NCI-H2196 (cell line): ENCODE measurements at regions not wholly inside any gene's neighbourhood (a gene's known extent, or its start where the extent isn't known, plus 50 kb on each side); places are given as distances from the start of the nearest gene placed in this dataset.
A peak's percentile ranks its signal among the peaks of the same experiment; 100 is the strongest.

Experiments used
- DNase-seq: peaks from one replicate; lab custom pipeline; 2025; ENCODE audit not compliant: unreplicated experiment; lab: John Stamatoyannopoulos, UW

DNA sequence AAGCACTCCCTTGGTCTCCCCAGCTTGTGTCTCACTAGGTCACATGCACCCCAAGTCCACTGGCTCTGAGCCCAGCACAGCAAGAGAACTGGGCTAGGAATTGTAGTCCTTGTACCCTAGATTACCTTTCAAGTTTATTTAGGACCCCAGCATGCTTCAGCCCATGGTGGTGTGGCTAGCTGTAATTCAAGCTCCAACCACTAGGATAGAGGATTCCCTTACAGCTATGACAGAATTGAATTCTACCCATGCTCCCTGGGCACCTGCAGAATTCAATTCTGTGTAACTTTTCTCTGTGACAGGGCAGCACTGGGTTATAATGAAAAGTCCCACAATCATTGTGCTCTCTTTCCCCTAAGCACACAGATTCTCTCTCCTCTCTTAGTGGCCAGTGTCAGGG, 253.8 kb upstream of the DMD start:
- DNase-seq = no peak

DNA sequence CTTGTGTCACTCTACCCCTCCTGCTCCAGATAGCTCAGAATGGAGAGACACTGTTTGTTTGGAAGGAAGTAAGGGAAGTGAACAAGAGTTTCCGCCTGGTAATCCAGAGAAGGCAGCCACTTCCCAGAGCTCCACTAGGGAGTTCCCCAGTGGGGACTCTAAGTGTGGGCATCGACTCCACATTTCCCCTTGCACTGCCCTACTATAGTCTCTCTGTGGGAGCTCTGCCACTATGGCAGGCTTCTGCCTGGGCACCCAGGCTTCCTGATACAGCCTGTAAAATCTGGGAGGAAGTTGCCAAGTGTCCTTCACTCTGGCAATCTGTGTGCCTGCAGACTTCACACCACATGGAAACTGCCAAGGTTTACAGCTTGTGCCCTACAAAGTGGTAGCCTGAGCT, 245.8 kb upstream of the DMD start:
- no peak for DNase-seq

DNA sequence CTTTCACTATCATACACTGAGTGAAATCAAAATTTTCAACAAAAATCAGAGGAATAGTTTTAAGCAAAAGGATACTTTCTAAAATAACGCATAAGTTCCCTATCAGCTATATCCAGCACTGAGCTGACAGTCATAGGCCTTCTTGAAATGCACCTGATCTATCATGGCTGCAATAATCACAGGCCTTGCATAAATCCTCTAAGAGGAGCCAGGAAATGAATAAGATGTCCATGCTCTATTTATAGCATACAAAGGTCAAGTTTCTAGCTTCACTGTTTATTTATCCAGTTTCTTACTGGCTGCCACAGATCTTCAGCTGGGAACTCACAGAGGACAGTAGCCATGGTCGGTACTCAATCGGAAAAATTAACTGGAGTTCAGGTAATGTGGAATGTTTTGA, 235.9 kb upstream of the DMD start:
- DNase-seq = no peak

DNA sequence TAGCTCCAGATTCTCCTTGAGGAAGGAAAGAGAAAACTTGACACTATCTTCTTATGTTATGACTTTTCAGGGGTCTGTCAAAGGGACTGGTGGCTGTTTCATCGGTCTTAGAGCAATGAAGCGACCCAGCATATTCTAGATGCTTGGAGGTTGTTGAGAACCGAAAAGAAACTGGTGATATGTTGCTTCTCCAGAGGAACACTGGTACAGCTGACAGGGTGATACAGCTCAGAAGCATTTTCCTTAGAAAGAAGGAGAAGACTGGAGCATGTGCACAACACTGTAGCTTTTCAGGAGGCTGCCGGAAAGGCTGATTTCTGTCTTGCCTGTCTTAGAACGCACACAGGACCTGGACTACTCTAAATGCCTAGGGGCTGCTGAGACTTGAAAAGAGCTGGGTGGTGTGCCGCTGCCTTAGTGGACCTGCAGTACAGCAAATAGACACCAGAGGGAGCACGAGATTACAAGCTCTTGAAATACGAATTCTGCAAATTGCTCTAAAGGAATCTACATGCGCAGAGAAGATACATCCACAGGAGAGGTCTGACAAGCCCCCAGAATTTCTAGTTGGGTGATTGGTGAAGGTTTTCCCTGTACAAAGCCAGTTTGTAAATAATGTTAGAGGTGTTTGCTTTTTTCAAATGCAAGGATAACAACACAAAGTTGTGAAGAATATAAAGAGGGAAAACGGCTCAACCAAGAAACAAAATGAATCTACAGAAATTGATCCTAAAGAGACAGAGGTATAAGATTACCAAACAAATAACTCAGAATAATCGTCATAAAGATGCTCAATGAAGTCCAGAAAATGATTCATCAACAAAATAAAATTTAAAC, 223.1 kb upstream of the DMD start:
- DNase-seq = peak; percentile 34

DNA sequence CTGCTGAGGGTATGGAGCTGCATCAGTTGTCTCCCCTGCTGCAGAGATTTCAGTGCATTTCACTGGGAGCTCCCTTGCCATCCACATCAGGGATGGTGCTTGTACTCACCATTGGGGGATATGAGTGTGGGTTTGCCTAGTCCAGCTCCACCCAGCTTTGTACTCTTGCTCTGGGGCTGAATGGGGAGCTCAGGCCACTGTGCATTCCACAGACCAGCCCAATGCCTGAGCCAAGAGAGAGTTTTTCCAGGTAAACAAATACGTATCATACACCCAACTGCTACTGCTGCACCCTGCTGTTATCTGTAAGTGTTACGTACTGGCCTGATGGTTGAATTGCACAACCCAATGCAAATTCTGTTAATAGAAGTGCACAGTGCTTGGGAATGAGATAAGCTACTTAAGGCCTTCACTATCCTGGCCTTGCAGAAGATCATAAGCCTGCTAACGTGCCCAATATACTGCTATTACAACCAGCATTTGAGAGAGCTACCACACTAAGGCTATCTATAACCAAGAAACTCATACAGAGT, 205.0 kb upstream of the DMD start:
- DNase-seq = no peak

DNA sequence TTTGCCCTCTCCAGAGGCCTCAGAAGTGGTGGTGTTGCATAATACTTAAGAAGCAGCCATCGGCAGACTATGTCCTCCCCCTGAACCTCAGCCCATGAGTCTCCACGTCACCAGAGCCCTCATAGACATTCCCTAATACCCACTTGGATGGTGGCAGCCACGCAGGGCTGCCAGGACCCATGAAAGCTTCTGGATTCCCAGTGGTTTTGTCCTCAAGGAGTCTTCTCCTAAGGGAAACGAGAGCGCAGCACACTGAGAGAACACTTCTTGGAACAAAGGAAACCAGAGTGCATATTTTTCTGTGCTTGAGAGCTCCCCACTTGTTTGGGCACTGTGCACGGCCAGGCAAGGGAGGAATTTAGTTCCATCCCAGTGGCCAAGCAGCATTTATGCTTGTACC, 204.1 kb upstream of the DMD start:
- DNase-seq = no peak

DNA sequence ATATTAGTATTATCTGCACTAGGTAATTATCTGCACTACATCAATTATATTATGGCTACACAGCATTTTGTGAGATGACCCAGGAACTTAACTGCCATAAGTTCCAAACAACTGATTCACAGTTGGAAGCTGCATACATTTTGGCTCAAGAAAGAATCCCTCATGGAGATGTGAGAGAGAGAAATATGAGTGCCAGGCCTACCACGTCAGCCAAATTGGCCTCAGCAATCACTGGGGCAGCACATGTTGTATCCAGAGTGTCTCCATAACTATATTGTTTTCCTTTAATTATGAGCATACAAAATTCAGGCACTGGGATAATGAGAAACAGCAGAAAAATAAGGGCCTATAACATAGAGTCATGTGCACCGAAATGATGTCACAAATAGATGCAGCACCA, 174.2 kb upstream of the DMD start:
- no peak for DNase-seq

DNA sequence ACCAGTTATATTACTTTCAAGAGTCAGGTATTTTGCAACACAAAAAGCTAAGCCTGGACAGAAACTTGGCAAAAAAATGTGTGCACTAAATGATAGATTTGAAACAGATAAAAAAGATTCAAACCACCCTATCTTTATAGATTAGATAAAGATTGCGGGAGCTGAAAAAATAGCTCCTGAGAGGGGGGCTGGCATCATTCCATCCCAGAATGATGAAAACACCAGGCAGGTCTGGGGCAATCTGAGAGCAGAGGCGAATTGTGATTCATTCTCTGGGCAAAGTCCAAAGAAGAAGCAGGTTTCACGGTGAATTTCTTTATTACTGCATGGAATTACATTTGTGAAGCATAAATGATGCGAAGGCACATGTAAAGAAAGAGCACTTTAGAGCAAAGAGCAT, 168.5 kb upstream of the DMD start:
- no peak for DNase-seq

DNA sequence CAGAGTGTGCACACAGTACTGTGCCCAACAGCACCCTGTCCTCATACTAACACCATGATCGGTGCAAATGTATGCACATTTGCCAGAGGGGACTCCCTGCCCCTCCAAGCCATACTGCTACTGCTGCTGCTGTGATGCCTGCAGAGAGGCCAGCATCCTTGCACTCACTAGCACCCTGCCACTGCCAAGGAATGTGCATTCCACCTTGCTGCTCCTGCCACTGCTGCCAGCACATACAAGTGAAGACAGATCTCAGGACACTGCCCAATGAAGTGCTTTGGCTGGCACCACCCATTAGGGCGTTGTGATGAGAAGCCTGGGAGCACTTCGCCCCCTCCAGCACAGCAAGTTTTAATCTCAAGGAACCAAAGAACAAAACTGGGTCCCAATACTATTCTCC, 146.3 kb upstream of the DMD start:
- no peak for DNase-seq

DNA sequence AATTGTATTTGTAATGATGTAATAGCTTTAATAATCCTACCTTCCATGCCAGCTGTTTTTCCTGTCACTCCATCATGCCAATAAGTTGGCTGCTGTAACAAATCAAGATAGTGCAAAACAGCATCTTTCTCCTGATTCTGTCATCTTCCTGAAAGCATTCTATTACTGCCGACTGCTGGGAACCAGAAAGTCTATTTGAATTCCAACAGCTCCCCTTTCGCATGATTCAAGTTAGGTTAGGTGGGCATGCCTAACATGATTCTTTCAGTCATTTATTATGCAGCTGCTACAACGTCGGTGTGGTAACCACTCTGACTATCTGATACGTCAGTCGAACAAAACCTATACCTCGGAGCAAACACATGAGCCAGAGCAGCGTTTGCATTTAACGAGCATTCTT, 127.9 kb upstream of the DMD start:
- DNase-seq = no peak

DNA sequence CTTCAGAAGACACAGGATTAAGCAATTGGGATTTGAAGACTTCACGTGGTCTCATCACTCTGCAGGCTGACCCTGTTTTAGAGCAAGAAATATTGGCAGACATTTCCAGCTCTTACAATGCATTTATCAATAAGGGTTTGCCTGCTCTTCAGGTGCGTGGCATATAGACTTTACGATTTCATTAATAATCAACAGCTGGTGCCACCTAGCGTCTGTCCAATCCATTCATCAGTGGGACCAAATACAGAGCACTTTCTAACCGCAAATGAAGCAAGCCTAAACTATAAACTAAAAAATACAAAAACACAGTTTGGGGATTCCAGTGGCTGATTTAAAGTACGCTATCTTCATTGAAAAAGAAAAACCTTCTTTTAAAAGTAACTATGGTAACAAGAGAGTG, 125.4 kb upstream of the DMD start:
- DNase-seq = peak; percentile 0

DNA sequence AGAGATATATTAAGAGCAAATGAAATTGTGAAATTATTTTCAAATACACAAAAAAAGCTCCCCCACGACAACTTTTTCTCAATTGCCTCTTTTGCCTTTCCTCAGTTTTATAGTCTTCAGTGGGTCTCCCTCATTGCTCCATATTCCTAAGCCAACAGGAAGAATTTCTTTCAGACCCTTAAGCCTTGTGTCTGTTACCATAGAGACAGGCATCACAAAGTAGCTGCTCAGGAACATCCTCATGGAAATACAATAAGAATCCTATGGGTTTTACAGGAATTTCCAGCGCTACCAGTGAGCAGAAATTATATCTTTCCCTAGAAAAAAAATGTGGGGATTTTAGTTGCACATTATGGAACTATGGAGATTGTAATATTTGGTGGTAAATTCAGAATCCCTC, 121.9 kb upstream of the DMD start:
- no peak for DNase-seq

DNA sequence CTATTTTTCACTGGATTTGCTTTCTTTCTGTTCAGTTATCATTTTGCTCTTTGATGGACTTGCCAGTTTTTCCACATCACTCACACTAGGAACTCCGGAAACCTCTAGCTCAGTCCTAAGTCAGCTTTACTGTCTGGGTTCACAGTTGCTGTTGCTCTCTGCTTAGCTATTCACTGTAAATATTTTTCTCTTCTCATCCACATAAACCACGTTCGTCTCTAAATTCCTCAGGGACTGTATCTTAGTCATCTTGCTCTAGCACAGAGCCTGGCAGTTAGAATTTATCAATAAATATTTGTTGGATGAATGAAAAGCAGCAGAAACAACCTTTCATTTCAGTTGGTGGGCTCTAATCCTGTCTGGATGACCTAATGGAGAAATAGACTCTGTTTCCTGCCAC, 119.4 kb upstream of the DMD start:
- DNase-seq = no peak

DNA sequence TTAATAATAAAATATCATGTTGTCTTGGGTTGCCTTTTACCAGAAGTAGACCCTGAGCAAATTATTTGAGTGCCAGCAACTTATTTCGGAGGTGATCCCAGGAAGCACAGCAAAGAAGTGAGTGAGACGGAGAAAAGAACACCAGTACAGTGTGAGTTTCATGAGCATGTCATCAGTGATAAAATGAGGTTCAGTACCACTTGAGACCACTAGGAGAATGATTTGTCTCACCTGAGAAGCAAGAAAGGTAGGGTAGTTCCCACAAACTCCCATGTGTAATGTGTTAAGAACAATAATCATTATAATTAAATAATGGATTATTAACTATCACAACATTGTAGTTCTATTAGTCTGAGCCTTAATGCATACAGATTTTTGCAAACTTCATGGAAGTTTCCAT, 112.8 kb upstream of the DMD start:
- no peak for DNase-seq

DNA sequence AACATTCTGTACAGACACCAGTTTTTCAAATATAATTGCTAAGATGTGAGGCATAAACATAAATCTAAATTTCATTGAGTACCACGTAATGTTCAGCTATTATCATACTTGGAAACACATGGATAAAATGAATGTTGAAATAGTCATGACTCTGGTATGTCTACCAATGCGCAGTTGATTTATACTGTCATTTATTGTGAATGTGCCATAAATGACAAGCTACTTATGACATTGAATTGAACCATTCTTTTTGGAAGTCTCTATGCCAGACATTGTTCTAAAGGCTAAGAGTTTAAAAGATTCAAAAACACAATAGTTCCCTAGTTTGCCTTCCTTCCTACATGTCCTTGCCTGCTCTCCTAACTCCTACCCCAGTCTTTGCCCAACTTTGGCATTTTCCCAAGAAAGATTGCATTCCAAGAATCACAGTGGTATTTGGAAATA, 96.6 kb upstream of the DMD start:
- no peak for DNase-seq

DNA sequence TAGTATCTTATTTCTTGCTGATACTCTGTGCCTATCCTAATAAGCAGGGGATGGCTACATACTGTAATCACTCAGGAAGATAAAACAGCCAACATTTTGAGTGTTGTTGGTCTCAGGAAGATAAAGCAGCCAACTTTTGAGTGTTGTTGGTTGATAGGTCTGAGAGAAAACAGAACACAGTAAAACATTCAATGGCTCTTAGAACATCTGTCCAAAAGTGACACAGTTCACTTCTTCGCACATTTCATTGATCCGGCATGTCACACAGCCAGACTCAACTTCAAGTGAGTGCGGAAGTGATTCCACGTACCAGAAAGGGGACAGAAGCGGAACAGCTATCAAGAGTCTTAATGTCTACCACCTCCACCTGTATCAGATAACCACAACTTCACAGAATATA, 87.3 kb upstream of the DMD start:
- DNase-seq = no peak

DNA sequence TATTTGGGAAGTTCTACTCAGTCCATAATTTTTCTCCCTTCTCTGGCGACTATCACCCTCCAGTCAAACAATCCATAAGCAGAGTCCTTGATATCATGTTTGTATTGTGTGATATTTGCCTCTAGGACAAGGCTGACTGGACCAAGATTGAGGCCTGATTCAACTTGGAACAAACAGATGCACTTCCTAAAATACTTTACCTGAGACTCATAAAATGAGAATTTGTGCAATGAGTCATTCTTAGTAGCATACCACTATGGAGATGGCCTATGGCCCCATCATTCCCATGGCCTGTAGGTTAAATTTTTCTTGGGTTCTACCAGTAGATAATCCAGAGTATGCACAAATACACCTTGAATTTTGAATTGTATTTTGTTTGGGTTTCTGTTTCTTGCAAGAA, 74.2 kb upstream of the DMD start:
- no peak for DNase-seq

DNA sequence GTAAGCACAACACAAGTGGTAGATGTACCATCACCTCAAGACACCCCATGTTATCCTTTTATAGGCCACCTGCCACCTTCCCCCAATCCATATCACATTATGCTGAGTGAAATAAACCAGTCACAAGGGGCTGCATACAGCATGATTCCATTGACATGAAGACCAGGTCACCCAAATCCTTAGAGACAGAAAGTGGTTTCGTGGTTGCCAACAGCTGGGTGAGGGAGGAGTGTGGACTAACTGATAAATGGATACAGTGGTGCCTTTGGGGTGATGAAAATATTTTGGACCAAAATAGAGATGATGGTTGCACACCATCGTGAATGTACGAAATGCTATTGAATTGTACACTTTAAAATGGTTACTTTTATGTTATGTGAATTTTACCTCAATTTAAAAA, 65.7 kb upstream of the DMD start:
- no peak for DNase-seq

DNA sequence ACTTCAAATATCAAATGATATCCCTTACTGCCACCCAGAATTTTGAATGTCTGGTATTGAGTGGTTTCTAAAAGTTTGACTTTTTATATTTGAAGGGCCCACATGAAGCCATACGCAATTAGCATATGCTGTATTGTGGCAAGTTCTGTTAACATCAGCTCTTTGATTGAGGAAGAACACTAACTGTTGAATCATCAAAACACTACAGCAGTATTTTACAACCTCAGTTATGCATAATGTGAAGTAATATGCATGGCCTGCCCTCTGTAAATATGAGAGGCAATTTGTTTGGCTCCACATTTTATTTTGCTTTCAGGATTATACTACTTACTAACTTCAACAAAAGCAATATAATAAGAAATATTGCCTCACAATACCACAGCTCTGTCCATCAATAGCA, 62.2 kb upstream of the DMD start:
- no peak for DNase-seq

DNA sequence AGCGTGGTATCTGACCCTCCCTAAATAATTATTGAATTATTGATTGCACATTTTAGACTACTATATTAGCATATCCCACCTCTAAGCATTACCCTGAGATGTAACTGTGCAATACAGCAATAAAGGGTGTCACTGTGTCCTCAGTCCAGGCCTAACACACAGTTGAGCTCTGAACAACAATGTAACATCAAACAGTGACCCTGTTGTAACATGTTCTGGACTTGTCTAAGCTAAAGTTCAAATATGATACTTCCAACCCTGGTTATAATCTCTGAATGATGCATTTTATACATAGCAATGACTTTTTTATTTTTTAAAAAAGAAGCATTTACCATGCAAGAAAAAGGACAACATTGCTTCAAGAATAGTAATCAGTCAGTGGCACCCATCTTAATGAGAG, 61.6 kb upstream of the DMD start:
- no peak for DNase-seq
